ENCODE measurements at regions not wholly inside any gene's neighbourhood (a gene's known extent, or its start where the extent isn't known, plus 50 kb on each side); places are given as distances from the start of the nearest gene placed in this dataset.
"Not testable (repeated sequence)": the region's sequence is repeated elsewhere in the genome, so short reads cannot be mapped to it uniquely, and the experiment has no call there.

GRCh38 chrX:3512150-3512549, 165.7 kb upstream of the MXRA5 start:
- CTCF ChIA-PET (ENCODE audit: partially characterized antibody): not testable (repeated sequence)

DNA sequence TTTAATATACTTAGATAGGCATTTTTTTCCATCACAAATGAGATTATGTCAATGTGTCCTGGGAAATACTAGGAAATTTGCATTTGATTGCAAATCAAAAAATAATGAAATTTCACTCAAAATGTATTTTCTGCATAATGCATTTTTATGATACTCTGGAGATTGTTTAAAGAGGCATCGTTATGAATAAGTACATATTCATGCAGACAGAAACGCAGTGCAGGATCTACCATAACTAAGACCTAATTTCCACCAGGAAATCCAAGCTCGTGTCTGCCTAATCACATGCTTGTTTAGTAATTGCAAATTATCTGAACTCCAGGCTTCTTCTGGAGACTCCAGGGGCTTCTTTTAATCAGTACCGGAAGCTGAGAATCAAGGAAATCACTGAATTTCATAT, 163.5 kb upstream of the MXRA5 start:
- H3K27me3 ChIP-seq (ENCODE audit: insufficient read depth, low read length): no peaks in the 10 kb centered on the region
- H3K27ac Mint-ChIP-seq: no peak overlapping the region
- H3K4me3 ChIP-seq (ENCODE audit: low read length in 2 of 2): no peak overlapping the region
- ChIA-PET POLR2A (ENCODE audit: partially characterized antibody) (no interaction called here), CTCF (ENCODE audit: partially characterized antibody) (no interaction called here)
- no peak overlapping the region for H3K27ac ChIP-seq (ENCODE audit: low read depth, low read length)
- DNase-seq: no peak
- H3K9me3 Mint-ChIP-seq: peaks cover 0 to 9% (median 0%) of the 10 kb centered on the region in 8 donors
- no peaks in the 10 kb centered on the region for H3K9me3 ChIP-seq (ENCODE audit: control insufficient read depth in 1 of 2, low read length in 2 of 2)
- no peaks in the 10 kb centered on the region for H3K27me3 Mint-ChIP-seq
- no peak overlapping the region for H3K4me3 Mint-ChIP-seq
- H3K36me3 ChIP-seq (ENCODE audit: insufficient read depth, low read length): no peaks in the 10 kb centered on the region
- H3K4me1 Mint-ChIP-seq: no peaks in the 10 kb centered on the region
- no peaks in the 10 kb centered on the region for H3K4me1 ChIP-seq (ENCODE audit: insufficient read depth, low read length)
- H3K36me3 Mint-ChIP-seq: no peaks in the 10 kb centered on the region
- intact Hi-C loops (cut with micrococcal nuclease): no loop called here

More at GRCh38 chrX:3512150-3512549, 165.7 kb upstream of the MXRA5 start:
- H3K4me3 ChIP-seq (ENCODE audit: low read length in 2 of 2); H3K36me3 Mint-ChIP-seq; intact Hi-C loops (cut with micrococcal nuclease); DNase-seq; H3K4me3 Mint-ChIP-seq; POLR2A ChIA-PET (ENCODE audit: partially characterized antibody); H3K4me1 Mint-ChIP-seq; H3K9me3 ChIP-seq (ENCODE audit: control insufficient read depth in 1 of 2, low read length in 2 of 2); H3K27me3 ChIP-seq (ENCODE audit: insufficient read depth, low read length); H3K27ac ChIP-seq (ENCODE audit: low read depth, low read length); H3K9me3 Mint-ChIP-seq; H3K27ac Mint-ChIP-seq; H3K4me1 ChIP-seq (ENCODE audit: insufficient read depth, low read length); H3K36me3 ChIP-seq (ENCODE audit: insufficient read depth, low read length); H3K27me3 Mint-ChIP-seq: not testable (repeated sequence)

GRCh38 chrX:3504916-3505315, 158.5 kb upstream of the MXRA5 start:
- Mint-ChIP-seq H3K9me3 (peaks cover 0 to 9% (median 1%) of the 10 kb centered on the region in 8 donors), H3K27me3 (peaks cover 0 to 1% of the 10 kb centered on the region in 2 donors), H3K36me3 (no peaks in the 10 kb centered on the region), H3K4me1 (no peaks in the 10 kb centered on the region), H3K4me3 (no peak overlapping the region), H3K27ac (no peak overlapping the region)
- intact Hi-C loops (cut with micrococcal nuclease): no loop called here
- Histone ChIP-seq H3K4me1 (ENCODE audit: insufficient read depth, low read length) (no peaks in the 10 kb centered on the region), H3K36me3 (ENCODE audit: insufficient read depth, low read length) (no peaks in the 10 kb centered on the region), H3K4me3 (ENCODE audit: low read length in 2 of 2) (no peak overlapping the region), H3K27me3 (ENCODE audit: insufficient read depth, low read length) (no peaks in the 10 kb centered on the region), H3K9me3 (ENCODE audit: control insufficient read depth in 1 of 2, low read length in 2 of 2) (no peaks in the 10 kb centered on the region), H3K27ac (ENCODE audit: low read depth, low read length) (no peak overlapping the region)
- ChIA-PET CTCF (ENCODE audit: partially characterized antibody) (no interaction called here), POLR2A (ENCODE audit: partially characterized antibody) (no interaction called here)
- no peak for DNase-seq

DNA sequence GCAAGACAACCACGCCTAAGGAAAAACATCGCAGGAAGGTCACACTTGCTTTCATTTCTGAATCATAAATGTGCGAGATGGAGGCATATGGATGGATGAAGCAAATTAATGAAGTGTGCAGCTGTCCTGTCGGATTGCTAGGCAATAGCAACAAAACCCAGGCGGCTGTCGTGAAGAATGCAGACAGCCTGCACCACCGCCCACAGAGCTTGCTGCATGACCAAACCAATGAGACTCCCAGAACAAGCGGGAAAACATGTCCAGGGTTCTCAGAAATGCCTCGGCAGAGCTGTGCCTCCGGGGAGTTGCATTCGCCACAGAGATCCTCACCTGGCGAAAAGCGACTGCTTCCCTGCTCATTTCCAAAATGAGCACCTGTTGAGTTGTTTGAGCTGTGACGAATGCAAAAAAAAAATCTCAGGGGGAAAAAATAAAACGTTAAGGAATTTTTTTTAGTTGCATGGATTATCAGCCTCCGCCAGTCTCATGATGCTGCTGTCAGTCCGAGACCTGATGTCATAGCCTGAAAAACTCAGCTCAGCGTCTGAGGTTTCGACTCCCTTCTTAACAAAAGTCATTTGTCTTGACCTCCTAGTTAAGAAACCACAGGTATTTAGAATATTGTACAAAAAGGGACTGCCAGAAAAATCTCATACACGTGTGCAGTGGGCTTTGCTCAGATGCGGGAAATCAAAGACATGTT, 155.5 kb upstream of the MXRA5 start:
- CTCF ChIA-PET (ENCODE audit: partially characterized antibody): interaction anchor here (0.6 kb wide), 1 partner anchor 453 kb away, joined by 3 read pairs; no protein-coding TSS in a partner anchor
- Mint-ChIP-seq H3K27ac (no peak overlapping the region), H3K4me1 (no peaks in the 10 kb centered on the region), H3K36me3 (no peaks in the 10 kb centered on the region), H3K27me3 (peaks cover 0 to 1% of the 10 kb centered on the region in 2 donors), H3K4me3 (no peak overlapping the region), H3K9me3 (peaks cover 0 to 2% (median 0%) of the 10 kb centered on the region in 8 donors)
- intact Hi-C loops (cut with micrococcal nuclease): no loop called here
- no peak for DNase-seq
- Histone ChIP-seq H3K36me3 (ENCODE audit: insufficient read depth, low read length) (no peaks in the 10 kb centered on the region), H3K9me3 (ENCODE audit: control insufficient read depth in 1 of 2, low read length in 2 of 2) (no peaks in the 10 kb centered on the region), H3K27ac (ENCODE audit: low read depth, low read length) (no peak overlapping the region), H3K4me3 (ENCODE audit: low read length in 2 of 2) (no peak overlapping the region), H3K4me1 (ENCODE audit: insufficient read depth, low read length) (no peaks in the 10 kb centered on the region), H3K27me3 (ENCODE audit: insufficient read depth, low read length) (no peaks in the 10 kb centered on the region)
- POLR2A ChIA-PET (ENCODE audit: partially characterized antibody): no interaction called here

- intact Hi-C loops (cut with micrococcal nuclease); H3K4me3 Mint-ChIP-seq; H3K36me3 ChIP-seq (ENCODE audit: insufficient read depth, low read length); CTCF ChIA-PET (ENCODE audit: partially characterized antibody); H3K4me1 Mint-ChIP-seq; DNase-seq; H3K27me3 ChIP-seq (ENCODE audit: insufficient read depth, low read length); H3K9me3 ChIP-seq (ENCODE audit: control insufficient read depth in 1 of 2, low read length in 2 of 2); H3K27me3 Mint-ChIP-seq; H3K4me1 ChIP-seq (ENCODE audit: insufficient read depth, low read length); POLR2A ChIA-PET (ENCODE audit: partially characterized antibody); H3K27ac ChIP-seq (ENCODE audit: low read depth, low read length); H3K27ac Mint-ChIP-seq; H3K36me3 Mint-ChIP-seq; H3K4me3 ChIP-seq (ENCODE audit: low read length in 2 of 2): not testable (repeated sequence)
- peaks cover 0 to 15% (median 3%) of the 10 kb centered on the region in 8 donors for H3K9me3 Mint-ChIP-seq
Observed at GRCh38 chrX:3495836-3496769, 149.7 kb upstream of the MXRA5 start.

GRCh38 chrX:3493605-3494004, 147.2 kb upstream of the MXRA5 start:
- no peaks in the 10 kb centered on the region for H3K36me3 Mint-ChIP-seq
- no peaks in the 10 kb centered on the region for H3K36me3 ChIP-seq (ENCODE audit: insufficient read depth, low read length)
- H3K27me3 ChIP-seq (ENCODE audit: insufficient read depth, low read length): no peaks in the 10 kb centered on the region
- no peak overlapping the region for H3K27ac Mint-ChIP-seq
- intact Hi-C loops (cut with micrococcal nuclease): no loop called here
- no peaks in the 10 kb centered on the region for H3K4me1 ChIP-seq (ENCODE audit: insufficient read depth, low read length)
- H3K27me3 Mint-ChIP-seq: no peaks in the 10 kb centered on the region
- CTCF ChIA-PET (ENCODE audit: partially characterized antibody): no interaction called here
- no peaks in the 10 kb centered on the region for H3K9me3 ChIP-seq (ENCODE audit: control insufficient read depth in 1 of 2, low read length in 2 of 2)
- H3K27ac ChIP-seq (ENCODE audit: low read depth, low read length): no peak overlapping the region
- H3K9me3 Mint-ChIP-seq: peaks cover 0 to 15% (median 3%) of the 10 kb centered on the region in 8 donors
- no peaks in the 10 kb centered on the region for H3K4me1 Mint-ChIP-seq
- H3K4me3 ChIP-seq (ENCODE audit: low read length in 2 of 2): no peak overlapping the region
- DNase-seq: no peak
- POLR2A ChIA-PET (ENCODE audit: partially characterized antibody): no interaction called here
- no peak overlapping the region for H3K4me3 Mint-ChIP-seq

GRCh38 chrX:3485727-3486126, 139.3 kb upstream of the MXRA5 start:
- peaks cover 0 to 5% (median 0%) of the 10 kb centered on the region in 8 donors for H3K9me3 Mint-ChIP-seq
- Histone ChIP-seq H3K4me1 (ENCODE audit: insufficient read depth, low read length) (no peaks in the 10 kb centered on the region), H3K4me3 (ENCODE audit: low read length in 2 of 2) (no peak overlapping the region), H3K27ac (ENCODE audit: low read depth, low read length) (no peak overlapping the region), H3K9me3 (ENCODE audit: control insufficient read depth in 1 of 2, low read length in 2 of 2) (no peaks in the 10 kb centered on the region), H3K27me3 (ENCODE audit: insufficient read depth, low read length) (no peaks in the 10 kb centered on the region), H3K36me3 (ENCODE audit: insufficient read depth, low read length) (no peaks in the 10 kb centered on the region)
- H3K4me3 Mint-ChIP-seq: no peak overlapping the region
- POLR2A ChIA-PET (ENCODE audit: partially characterized antibody): no interaction called here
- no peaks in the 10 kb centered on the region for H3K4me1 Mint-ChIP-seq
- intact Hi-C loops (cut with micrococcal nuclease): no loop called here
- H3K36me3 Mint-ChIP-seq: no peaks in the 10 kb centered on the region
- CTCF ChIA-PET (ENCODE audit: partially characterized antibody): no interaction called here
- DNase-seq: no peak
- peaks cover 0 to 1% of the 10 kb centered on the region in 2 donors for H3K27me3 Mint-ChIP-seq
- H3K27ac Mint-ChIP-seq: no peak overlapping the region

Data from CD4-positive, alpha-beta memory T cell (primary cell).